ENCODE measurements at regions not wholly inside any gene's neighbourhood (a gene's known extent, or its start where the extent isn't known, plus 50 kb on each side); places are given as distances from the start of the nearest gene placed in this dataset.
"Not testable (repeated sequence)": the region's sequence is repeated elsewhere in the genome, so short reads cannot be mapped to it uniquely, and the experiment has no call there.

DNA sequence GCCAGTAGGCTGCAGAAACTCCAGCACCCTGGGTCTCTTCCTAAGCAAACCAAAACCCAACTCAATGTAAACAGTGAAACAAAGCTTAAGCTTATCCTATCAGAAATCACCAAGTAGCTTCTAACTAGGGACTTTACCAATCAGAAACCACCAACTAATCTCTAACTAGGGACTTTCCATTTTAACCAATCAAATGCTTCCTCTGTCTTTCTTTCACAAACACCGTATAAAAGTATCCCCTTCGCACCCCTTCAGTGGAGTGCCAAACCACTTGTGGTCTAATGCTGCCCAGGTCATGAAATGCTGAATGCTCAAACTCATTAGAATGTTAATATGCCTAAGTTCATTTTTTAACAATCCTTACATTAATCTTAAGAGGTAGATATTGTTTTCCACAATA is 250.5 kb upstream of the DUSP10 start:
- no peak for DNase-seq

DNA sequence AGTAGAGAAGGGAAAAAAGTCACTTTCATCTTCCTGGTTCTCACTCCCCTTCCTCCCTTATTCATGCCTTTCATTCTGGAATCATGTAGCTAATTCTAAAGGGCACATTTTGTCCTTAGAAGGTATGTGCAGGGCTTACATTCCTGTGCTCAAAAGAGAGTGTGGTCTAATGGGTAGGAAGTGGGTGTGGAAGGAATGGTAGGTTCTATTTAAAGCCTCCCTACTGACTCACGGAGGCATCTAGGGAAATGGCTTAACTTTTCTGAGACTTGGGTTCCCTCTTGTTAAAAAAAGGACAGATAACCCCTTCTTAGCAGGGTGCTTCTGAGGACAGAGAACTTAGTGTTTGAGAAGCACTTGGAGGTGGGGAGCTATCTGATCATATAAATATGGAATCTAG is 249.3 kb upstream of the DUSP10 start:
- peak; percentile 92 for DNase-seq

DNA sequence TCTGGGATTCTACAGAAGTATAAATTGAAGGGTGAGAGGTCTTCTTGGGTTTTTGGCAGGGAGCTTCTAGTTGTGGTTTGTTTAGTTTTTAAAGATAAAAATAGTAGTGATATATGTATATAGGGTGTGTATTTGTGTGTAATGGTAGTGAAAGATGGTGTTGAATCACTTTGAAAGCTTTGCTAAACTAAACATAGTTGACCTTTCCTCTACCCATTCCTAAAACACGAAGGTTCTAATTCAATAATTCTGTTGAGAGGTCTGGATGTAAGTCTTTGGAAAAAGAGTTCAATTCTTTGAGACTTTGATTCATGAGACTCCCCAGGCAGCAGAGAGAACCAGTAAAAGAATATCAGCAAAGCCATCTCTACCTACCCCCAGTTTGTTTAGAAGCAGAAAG is 247.9 kb upstream of the DUSP10 start:
- DNase-seq, result peak; percentile 28

DNA sequence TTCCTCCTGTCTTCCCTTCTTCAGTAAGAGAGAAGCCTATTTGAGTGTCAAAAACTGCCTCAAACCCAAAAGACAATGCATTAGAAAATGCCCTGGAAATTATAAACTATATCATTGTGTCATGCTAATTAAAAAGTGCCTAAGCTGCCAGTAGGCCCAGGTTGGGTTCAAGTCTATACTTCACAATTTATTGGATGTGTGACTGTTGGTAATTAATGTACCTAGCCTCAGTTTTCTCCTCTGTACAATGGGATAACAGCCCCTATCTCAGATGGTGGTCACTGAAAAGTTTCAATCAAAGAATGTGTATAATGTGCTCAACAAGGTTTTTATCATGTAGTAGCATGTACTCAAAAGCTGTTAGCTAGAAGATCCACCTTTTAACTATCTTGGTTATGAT is 246.9 kb upstream of the DUSP10 start:
- DNase-seq, result no peak

DNA sequence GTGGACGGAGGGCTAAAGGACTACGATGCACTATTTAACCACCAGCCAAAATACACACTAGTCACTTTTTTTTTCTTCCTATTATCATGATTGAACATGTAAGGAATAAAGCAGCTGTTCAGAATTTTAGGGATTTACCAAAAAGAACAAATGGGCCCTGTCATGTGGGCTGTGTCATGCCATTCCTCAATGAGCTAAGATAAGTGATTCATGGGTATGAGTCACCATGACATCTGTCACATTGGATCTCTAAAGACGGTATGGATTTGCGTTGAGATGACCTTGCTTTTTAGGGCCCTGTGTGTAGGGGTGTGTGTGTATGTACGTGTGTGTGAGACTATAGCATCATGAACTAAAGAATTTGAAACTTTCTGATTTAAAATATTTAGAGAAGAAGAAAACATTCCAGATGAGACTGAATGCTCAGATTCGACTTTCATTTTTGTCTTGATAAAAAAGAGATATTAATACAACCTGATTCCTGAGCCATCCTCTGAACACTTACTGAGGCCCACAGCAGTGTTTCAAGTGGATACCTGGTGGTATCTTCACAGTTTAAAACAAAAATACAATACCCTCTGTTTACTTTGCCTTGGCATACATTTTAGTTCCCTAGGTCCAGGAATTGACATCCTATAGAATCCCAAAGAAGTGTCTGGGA is 246.1 kb upstream of the DUSP10 start:
- peak; percentile 93 for DNase-seq

DNA sequence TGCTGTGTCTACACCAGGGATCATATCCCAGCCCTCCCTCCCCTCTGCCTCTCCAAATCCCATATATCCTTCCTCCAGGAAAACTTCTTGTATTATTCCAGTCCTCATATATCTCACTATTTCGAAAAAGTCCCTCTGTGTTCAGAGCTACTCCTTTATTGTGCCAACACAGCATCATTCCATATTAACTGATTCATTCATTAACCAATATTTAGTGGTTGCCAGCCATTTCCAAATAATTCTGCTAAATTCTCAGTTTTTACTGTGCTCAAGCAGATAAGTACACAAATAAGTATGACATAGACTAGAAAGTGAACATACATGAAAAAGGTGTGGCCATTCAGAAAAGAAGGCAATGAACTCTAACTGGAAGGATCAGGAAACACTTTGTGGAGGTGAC is 241.6 kb upstream of the DUSP10 start:
- DNase-seq, result no peak

DNA sequence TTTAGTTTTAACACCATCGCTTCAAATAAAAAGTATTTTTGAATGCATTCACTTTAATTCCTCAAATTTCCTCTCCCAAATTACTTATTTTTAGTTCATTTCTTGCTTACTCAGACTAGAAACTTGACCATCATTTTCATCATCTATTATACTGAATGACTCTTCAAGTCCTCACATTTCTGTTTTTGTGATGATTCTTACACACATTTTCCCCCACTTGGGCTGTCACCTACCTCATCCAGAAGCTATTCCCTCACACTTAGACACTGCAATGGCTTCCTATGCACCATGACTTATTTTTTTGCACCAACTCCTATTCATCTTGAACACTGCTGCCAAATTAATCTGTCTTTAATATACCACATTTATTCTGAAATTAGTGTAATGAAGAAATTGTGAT is 239.6 kb upstream of the DUSP10 start:
- peak; percentile 71 for DNase-seq

DNA sequence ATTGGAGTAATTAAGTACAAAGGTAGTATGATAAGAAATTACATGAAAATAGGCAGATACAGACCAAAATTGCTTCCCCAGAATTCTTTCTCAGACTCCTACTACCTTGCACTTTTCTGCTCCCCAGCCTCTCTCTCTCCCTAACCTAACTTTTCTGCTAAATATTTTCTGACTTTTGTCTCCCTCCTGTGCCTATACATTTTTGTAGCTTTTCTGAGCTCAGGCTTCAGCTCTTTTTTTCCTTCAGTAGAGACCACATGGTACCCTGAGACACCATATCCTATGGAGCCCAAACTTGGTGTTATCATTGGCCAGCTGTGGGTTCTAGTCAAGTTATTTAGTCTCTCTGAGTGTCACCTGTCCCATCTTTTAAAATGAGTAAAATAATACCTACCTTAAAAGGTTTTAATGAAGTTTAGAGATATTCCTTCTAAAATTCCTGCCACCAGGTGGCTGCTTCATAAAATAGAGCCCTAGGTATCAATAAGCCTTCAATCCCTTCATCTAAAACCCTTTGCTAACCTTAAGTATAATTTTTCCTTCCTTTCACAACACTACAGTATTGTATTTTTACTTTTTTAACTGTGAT is 237.6 kb upstream of the DUSP10 start:
- DNase-seq, result no peak

DNA sequence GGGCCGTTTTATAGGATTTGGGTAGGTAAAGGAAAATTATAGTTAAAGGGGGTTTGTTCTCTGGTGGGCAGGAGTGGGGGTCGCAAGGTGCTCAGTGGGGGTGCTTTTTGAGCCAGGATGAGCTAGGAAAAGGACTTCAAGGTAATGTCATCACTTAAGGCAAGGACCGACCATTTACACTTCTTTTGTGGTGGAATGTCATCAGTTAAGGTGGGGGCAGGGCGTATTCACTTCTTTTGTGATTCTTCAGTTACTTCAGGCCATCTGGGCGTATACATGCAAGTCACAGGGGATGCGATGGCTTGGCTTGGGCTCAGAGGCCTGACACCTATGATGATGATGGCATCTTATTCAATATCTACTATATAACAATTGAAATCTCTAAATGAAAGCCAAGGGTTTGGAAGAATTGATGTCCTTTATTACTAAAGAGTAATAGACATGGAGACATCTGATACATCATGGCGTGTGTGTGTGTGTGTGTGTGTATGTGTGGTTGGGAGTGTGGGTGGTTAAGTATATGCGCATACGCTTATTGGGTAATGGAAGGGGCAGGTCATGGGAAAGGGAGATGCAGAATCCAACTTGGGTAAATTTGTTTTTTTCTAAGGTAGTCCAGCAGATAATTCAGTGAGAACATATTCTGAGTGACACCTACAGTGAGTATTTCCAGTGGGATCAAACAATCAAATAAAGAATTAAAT is 236.9 kb upstream of the DUSP10 start:
- DNase-seq, result not testable (repeated sequence)

DNA sequence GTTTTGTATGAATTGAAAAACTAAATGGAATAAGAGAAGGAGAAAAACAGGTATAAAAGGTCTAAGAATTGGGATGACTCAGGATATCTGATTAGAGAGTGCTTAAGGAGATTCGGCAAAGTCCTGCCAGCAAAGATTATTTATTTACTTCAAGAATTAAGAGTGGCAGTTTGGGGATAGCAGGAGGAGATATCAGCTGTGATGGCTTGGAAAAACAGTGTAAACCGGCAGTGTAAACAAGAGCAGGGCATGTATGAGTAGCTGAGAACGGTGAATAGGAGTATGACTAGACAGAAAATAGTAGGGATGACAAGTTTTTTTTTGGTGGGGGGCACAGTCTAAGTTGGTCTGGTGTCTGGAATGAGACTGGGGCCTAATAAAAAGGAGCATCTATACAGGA is 231.9 kb upstream of the DUSP10 start:
- not testable (repeated sequence) for DNase-seq

DNA sequence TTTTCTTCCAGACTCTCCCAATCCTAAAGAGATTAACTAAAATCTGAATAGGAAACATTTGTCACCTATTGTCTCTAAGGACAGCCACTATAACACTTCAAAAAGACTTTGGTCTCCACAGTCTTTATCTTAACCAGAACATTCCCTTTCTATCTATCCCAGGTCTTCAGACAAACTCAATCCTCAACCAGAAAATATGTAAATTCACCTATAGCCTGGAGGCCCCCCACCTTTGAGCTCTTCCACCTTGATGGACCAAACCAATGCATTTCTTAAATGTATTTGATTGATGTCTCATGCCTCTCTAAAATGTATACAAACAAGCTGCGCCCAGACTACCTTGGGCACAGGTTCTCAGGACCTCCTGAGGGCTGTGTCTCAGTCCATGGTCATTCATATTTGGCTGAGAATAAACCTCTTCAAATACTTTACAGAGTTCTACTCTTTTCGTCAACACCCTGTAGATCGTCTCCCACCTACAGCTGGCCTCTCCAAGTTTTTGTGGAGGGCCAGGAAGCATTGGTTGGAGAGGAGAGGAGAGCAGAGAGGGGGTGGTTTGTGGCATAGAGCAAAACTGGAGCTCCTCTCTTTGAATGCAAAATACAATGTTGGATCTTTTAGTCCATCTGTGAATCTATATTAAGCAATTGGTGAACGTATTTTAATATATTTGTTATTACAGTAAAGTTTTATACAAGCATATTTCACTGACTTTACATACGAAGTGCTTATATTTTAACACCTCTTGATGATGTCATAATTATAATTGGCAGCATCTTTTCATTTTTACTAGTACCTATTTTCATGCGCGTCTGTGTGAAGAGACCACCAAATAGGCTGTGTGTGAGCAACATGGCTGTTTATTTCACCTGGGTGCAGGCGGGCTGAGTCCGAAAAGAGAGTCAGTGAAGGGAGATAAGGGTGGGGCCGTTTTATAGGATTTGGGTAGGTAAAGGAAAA is 230.7 kb upstream of the DUSP10 start:
- no peak for DNase-seq

DNA sequence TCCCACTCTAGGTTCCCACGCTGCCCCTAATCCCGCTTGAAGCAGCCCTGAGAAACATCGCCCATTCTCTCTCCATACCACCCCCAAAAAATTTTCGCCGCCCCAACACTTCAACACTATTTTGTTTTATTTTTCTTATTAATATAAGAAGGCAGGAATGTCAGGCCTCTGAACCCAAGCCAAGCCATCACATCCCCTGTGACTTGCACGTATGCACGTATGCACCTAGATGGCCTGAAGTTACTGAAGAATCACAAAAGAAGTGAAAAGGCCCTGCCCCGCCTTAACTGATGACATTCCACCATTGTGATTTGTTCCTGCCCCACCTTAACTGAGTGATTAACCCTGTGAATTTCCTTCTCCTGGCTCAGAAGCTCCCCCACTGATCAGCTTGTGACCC is 229.1 kb upstream of the DUSP10 start:
- DNase-seq, result not testable (repeated sequence)

DNA sequence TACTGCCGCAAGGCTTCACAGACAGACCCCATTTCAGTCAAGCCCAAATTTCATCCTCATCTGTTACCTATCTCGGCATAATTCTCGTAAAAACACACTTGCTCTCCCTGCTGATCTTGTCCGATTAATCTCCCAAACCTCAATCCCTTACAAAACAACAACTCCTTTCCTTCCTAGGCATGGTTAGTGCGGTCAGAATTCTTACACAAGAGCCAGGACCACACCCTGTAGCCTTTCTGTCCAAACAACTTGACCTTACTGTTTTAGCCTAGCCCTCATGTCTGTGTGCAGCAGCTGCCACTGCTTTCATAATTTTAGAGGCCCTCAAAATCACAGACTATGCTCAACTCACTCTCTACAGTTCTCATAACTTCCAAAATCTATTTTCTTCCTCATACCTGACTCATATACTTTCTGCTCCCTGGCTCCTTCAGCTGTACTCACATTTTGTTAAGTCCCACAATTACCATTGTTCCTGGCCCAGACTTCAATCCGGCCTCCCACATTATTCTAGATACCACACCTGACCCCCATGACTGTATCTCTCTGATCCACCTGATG is 227.5 kb upstream of the DUSP10 start:
- DNase-seq, result not testable (repeated sequence)

DNA sequence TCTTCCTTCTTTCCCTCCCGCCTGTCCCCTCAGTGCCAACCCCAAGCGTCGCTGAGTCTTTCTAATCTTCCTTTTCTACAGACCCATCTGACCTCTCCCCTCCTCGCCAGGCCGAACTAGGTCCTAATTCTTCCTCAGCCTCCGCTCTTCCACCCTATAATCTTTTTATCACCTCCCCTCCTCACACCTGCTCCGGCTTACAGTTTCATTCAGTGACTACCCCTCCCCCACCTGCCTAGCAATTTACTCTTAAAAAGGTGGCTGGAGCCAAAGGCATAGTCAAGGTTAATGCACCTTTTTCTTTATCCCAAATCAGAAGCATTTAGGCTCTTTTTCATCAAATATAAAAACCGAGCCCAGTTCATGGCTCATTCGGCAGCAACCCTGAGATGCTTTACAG is 225.6 kb upstream of the DUSP10 start:
- DNase-seq, result not testable (repeated sequence)

DNA sequence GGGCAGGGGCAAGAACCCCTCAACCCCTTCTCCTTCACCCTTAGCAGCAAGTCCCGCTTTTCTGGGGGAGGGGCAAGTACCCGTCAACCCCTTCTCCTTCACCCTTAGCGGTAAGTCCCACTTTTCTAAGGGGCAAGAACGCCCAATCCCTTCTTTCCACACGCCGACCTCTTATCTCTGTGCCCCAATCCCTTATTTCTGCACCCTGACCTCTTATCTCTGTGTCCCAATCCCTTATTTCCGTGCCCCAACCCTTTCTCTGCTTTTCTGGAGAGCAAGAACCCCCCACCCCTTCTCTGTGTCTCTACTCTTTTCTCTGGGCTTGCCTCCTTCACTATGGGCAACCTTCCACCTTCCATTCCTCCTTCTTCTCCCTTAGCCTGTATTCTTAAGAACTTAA is 225.0 kb upstream of the DUSP10 start:
- DNase-seq, result not testable (repeated sequence)

DNA sequence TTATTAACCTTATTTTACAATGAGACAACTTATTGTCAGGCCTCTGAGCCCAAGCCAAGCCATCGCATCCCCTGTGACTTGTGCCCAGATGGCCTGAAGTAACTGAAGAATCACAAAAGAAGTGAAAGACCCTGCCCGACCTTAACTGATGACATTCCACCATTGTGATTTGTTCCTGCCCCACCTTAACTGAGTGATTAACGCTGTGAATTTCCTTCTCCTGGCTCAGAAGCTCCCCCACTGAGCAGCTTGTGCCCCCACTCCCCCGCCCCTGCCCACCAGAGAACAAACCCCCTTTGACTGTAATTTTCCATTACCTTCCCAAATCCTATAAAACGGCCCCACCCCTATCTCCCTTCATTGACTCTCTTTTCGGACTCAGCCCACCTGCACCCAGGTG is 224.0 kb upstream of the DUSP10 start:
- not testable (repeated sequence) for DNase-seq

DNA sequence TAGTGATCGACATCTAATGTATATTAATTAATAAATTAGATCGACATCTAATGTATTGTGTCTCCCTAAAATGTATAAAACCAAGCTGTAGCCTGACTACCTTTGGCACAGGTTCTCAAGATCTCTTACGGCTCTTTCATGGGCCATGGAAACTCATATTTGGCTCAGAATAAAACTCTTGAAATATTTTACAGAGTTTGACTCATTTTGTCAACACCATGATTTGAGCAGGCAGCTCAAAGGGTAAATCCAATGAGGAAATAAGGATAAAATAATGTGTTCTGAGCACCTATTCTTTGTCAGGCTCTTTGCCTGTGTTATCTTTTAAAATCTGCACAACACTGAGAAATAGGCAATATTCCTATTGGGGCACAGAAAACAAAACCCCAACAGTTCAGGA is 223.4 kb upstream of the DUSP10 start:
- peak; percentile 10 for DNase-seq

DNA sequence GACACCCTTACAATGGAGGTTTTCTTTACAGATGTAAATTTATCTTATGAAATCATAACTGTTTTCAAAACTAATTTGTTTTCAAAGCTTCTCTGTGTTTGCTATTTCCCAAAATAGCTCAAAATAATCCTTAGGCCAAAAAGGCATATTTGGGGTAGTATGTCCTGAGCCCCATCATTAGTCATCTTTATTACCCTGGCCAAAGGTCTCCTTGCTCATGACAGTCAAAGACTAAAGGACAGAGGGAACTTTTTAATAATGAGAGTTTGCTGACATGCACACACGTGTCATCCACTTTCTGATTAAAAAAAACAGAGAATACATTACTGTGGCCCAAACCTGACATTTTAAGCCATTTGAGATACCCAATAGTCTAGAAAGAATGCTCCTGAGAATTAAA is 221.9 kb upstream of the DUSP10 start:
- no peak for DNase-seq

DNA sequence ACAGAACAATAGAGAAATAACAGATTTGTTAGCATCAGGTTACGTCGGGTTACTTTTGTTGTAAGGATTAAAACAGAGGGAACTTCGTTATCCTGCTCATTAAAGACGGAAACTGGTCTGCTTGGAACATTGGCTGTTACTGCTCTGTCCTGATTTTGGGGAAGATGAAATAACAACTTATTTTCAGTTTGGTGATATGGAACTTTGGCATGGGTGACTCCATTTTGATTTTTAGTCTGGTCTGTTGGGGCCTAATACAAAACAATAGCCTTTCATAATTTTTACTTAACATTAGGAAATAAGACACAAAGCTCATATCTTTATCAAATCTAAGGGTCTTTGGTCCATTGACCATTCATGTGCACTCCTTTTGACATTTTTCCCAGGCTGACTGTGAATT is 220.5 kb upstream of the DUSP10 start:
- no peak for DNase-seq

DNA sequence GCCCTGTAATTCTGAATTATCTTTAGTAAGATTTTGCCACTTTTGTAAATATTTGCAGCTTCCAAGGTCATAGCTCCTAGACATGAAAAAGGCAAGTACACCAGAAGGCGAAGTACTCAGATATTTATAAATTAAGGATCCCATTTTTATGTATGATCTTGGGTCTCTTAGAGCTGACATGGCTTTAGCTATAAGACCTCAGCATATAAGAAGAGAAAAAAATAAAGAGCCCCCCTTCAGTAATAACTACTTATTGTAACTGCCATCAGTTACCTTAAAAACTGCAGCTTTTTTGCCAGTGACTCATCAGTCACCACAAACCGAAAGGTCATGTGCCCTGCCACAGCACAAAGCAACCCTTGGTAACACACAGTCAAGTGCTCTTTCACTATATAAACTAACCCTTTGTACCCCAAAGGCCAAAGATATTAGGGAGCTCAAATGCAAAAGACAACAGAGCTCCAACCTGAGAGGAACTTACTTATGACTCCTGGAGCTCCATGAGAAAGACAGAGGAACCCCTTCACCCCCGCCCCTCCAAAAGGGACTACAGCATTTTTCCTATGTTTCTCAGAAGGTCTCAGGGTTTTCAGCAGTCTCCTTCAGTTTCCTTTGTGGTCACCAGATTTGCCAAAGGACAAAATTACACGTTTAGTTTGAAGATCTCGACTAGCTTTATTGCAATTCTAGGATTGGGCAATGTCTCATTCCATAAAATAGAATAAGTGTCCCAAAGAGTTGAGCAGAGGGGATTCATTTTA is 219.8 kb upstream of the DUSP10 start:
- peak; percentile 56 for DNase-seq

DNA sequence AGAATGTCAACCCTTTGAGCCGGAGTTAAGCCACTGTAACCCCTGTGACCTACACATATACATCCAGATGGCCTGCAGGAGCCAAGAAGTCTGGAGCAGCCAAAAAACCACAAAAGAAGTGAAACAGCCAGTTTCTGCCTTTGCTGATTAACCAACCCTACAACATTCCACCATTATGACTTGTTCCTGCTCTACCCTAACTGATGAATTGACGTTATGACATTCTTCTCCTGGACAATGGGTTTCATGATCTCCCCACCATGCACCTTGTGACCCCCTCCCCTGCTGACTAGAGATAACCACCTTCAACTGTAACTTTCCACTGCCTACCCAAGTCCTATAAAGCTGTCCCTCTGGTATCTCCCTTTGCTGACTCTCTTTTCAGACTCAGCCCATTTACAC is 216.3 kb upstream of the DUSP10 start:
- peak; percentile 31 for DNase-seq

DNA sequence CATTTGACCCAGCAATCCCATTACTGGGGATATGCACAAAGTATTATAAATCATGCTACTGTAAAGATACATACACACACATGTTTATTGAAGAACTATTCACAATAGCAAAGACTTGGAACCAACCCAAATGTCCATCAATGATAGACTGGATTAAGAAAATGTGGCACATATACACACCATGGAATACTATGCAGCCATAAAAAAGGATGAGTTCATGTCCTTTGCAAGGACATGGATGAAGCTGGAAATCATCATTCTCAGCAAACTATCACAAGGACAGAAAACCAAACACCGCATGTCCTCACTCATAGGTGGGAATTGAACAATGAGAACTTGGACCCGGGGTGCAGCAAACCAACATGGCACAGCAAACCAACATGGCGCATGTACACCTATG is 215.5 kb upstream of the DUSP10 start:
- not testable (repeated sequence) for DNase-seq

All from fibroblast of skin of back (primary cell).